Loucy (cell line): ENCODE measurements at regions not wholly inside any gene's neighbourhood (a gene's known extent, or its start where the extent isn't known, plus 50 kb on each side); places are given as distances from the start of the nearest gene placed in this dataset.

ENCODE experiments used
- CTCF ChIP-seq: fragments of 200-600 bp; sonication (generic); conservative IDR thresholded peaks from 2 replicates; pipeline ENCODE4 v1.5.1; 2014; ENCODE audit warnings: mild to moderate bottlenecking, antibody characterized with exemption, low read length
- EZH2phosphoT487 ChIP-seq: fragments of 200-600 bp; IDR thresholded peaks from 2 replicates; pipeline ENCODE4 v1.6.1; 2018; ENCODE audit warnings: antibody characterized with exemption, mild to moderate bottlenecking, moderate library complexity, borderline replicate concordance

DNA sequence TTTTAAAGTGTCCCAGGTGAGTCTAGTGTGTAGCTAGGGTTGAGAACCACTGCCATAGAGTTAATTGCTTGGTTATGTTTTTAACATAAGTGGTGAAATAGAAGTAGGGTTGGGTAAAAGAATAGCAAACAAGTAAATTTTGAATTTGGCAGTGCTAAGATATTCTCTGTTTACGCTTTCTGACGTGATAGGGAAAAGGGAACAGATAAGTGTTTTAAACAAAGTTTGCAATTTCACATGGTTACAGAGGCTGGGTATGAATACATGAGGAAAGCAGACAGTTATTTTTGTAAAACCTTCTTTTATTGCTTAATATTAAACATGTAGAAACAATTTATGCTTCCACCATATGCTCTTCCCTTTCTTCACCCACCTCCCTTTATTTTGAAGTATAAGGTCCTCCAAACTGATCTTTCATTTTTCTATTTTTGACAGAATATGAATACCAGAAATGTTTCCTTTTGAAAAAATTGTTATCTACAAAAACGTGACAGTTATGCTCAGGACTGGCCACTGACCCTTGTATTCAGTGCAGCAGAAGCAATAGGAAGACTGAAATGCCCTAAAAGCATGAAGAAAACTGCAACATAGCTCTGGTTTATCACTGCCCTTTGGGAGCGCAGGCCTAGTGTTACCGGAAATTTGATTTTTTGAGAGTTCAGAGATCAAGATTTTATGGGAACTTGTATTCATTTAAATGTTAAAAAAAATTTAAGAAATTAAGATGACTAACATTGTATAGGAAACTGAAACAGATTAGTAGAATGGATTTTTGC is 214.4 kb upstream of the ARSJ start:
- TF ChIP-seq CTCF (no peak), EZH2phosphoT487 (no peak)
